AG10803 (cell line): ENCODE measurements at regions not wholly inside any gene's neighbourhood (a gene's known extent, or its start where the extent isn't known, plus 50 kb on each side); places are given as distances from the start of the nearest gene placed in this dataset.

ENCODE experiments used
- DNase-seq: peaks from one replicate; pipeline ENCODE4 v3.0.0; 2010; ENCODE audit warnings: low read depth
- H3K4me3 ChIP-seq: 2 replicates; pipeline ENCODE4 v1.5.1; 2011; ENCODE audit warnings: mild to moderate bottlenecking, low read length, control low read depth
- TF ChIP-seq, protein P1 (sequence below): conservative IDR thresholded peaks from 2 replicates; pipeline ENCODE4 v1.5.1; 2011; ENCODE audit warnings: mild to moderate bottlenecking, low read length, control low read depth, inconsistent platforms

DNA sequence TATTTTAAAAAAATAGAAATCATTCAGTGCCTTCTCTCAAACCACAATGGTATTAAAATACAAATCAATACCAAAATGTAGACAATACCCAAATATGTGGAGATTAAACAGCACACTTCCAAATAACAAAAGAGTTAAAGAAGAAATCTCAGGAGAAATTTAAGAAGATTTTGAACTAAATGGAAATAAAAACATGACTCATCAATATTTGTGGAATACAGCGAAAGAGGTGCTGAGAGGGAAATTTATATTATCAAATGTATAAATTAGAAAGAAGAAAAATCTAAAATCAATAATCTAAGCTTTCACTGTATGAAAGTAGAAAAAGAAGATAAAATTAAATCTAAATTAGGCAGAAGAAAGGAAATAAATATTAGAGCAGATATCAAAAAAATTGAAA, 233.1 kb downstream of the RPIA start:
- H3K4me3 ChIP-seq: no peak overlapping the region
- no peak for DNase-seq
- TF ChIP-seq, protein P1, sequence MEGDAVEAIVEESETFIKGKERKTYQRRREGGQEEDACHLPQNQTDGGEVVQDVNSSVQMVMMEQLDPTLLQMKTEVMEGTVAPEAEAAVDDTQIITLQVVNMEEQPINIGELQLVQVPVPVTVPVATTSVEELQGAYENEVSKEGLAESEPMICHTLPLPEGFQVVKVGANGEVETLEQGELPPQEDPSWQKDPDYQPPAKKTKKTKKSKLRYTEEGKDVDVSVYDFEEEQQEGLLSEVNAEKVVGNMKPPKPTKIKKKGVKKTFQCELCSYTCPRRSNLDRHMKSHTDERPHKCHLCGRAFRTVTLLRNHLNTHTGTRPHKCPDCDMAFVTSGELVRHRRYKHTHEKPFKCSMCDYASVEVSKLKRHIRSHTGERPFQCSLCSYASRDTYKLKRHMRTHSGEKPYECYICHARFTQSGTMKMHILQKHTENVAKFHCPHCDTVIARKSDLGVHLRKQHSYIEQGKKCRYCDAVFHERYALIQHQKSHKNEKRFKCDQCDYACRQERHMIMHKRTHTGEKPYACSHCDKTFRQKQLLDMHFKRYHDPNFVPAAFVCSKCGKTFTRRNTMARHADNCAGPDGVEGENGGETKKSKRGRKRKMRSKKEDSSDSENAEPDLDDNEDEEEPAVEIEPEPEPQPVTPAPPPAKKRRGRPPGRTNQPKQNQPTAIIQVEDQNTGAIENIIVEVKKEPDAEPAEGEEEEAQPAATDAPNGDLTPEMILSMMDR: no peak

DNA sequence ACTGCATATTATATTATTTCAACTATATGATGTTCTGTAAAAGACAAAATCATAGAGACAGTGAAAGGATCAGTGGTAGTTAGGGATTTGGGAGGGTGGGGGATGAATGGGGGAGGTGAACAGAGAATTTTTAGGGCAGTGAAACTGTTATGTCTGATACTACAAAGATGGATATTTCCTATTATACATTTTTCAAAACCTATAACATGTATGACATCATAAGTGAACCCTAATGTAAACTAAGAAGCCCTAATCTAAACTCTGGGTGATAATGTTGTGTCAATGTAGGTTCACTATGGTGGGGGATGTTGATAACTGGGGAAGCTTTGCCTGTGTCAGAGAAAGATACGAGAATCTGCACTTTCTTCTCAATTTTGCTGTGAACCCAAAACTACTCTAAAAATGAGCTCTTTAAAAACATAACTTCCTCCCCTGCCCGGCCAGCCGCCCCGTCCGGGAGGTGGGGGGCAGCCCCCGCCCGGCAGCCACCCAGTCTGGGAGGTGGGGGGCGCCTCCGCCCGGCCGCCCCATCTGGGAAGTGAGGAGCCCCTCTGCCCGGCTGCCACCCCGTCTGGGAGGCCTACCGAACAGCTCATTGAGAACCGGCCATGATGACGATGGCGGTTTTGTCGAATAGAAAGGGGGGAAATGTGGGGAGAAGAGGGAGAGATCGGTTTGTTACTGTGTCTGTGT, 234.4 kb downstream of the RPIA start:
- H3K4me3 ChIP-seq: no peak overlapping the region
- TF ChIP-seq, protein P1: no peak
- DNase-seq: no peak

DNA sequence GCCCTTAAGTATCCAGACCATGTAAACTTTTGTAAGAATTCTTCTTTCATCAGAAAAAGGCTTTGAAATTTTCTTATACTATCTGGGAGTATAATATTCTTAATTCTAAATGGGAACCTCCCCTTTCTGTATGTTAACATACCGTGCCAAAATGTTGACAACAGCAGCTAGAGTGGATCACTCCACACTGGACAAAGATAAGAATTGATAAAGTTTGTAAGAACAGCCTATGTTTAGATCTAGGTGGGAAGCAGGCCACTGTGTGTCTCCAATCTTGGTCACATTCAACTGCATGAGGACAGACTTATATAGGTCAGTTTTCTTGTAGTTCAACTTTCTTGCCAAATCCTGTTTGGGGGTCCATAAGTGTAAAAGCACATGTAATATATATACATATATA, 235.7 kb downstream of the RPIA start:
- H3K4me3 ChIP-seq: no peak overlapping the region
- TF ChIP-seq, protein P1: no peak
- DNase-seq: no peak

DNA sequence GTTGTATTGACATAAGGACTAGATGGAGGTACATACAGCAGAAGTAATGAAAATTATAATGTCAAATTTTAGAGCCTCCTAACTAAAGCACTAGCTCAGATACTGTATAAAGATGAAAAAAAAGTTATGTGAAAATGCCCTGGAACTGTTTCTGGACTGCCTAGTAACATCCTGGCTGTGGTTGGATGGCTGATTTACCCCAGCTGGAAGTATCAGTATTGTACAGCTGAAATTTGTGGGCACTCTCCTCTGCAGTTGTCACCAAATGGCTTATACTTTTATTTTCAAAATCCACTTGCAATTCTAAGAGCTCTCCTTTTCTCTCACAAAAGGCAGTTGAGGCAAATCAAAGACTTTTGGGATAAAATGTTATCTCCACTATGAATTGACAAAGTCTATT, 239.2 kb downstream of the RPIA start:
- DNase-seq: no peak
- H3K4me3 ChIP-seq: no peak overlapping the region
- TF ChIP-seq, protein P1: no peak

DNA sequence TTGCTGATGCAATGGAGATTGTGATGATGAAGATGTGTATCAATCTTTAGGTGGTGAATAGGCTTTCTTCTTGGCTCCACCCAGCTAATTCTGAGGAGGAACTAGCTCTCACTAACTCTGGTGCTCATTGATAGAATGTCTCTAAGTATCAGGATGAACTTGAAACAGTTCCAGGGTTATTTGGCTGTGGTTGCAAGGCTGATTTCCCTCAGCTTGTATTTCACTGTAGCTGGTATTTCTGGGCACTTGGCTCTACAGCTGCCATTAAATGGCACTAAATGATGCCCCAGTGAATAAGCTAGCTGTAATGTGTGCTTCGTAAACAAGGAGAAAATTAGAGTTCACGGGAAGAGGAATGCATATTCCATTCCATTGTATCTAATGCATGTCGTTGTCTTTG, 241.2 kb downstream of the RPIA start:
- DNase-seq: no peak
- H3K4me3 ChIP-seq: no peak overlapping the region
- TF ChIP-seq, protein P1: no peak

DNA sequence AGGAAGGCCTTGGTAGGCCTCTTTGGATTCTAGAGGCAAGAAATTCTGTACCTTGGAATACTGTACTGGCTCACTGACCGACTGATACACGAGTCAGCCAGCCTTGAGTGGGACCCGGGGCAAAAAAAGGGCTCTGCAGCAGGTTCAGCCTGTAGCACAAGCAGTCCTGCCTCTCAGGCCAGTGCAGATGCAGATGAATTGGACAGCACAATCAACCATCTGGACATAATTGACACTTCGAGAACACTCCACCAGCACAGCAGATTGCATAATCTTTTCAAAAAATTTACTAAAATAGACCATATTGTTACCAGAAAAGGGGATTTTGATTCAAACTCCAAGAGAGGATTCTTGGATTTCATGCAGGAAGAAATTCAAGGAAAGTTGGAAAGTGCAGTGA, 241.6 kb downstream of the RPIA start:
- no peak overlapping the region for H3K4me3 ChIP-seq
- TF ChIP-seq, protein P1: no peak
- no peak for DNase-seq

DNA sequence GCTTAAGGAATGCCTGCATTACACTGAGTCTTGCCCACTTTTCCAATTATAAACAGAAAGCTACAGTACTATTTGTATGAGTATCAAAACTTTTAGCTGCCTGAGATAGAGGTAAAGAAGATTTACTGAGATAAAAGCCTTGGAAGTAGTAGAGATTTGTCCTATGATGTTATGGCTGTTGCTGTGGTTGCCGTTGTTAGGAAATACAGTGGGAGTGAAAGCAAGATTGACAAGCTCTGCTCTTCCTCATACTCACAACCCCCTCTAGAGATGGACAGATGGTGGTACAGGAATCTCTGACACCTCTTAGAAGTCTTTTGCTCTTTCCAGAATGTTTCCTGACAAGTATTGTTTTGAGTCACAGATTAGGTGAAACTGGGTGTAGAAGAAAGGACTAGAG, 242.5 kb downstream of the RPIA start:
- TF ChIP-seq, protein P1: no peak
- no peak overlapping the region for H3K4me3 ChIP-seq
- DNase-seq: no peak
